Tibial artery (tissue), 4 donors: ENCODE measurements at regions not wholly inside any gene's neighbourhood (a gene's known extent, or its start where the extent isn't known, plus 50 kb on each side); places are given as distances from the start of the nearest gene placed in this dataset.
"Not testable (repeated sequence)": the region's sequence is repeated elsewhere in the genome, so short reads cannot be mapped to it uniquely, and the experiment has no call there.

Experiments used
- DNase-seq, 2 donors: peaks; one replicate each; pipeline ENCODE4 v3.0.0-alpha.2; 2019
- H3K27ac ChIP-seq, 2 donors: fragments of 200-600 bp; sonication (generic) in 1 of 2; 1 replicate in 1 of 2; 2 replicates in 1 of 2; pipeline ENCODE4 v1.5.1; 2018 to 2019; ENCODE audit warnings: mild to moderate bottlenecking in 1 of 2
- H3K27me3 ChIP-seq, 2 donors: fragments of 200-600 bp; sonication (generic) in 1 of 2; one replicate each; pipeline versions ENCODE4 v1.5.1 to v1.6.0; 2016 to 2019
- H3K36me3 ChIP-seq, 3 donors: fragments of 200-600 bp; sonication (generic) in 2 of 3; one replicate each; pipeline ENCODE4 v1.5.1; 2016 to 2019; ENCODE audit warnings: mild to moderate bottlenecking in 2 of 3
- H3K4me1 ChIP-seq, 4 donors: fragments of 200-600 bp; sonication (generic) in 2 of 4; 1 replicate in 3 of 4; 2 replicates in 1 of 4; pipeline ENCODE4 v1.5.1; 2016 to 2019
- H3K4me3 ChIP-seq, 2 donors: fragments of 200-600 bp; sonication (generic) in 1 of 2; 1 replicate in 1 of 2; 2 replicates in 1 of 2; pipeline ENCODE4 v1.5.1; 2018 to 2019; ENCODE audit warnings: mild to moderate bottlenecking in 2 of 2
- H3K9me3 ChIP-seq, 3 donors: fragments of 200-600 bp; sonication (generic) in 1 of 3; one replicate each; pipeline ENCODE4 v1.5.1; 2016 to 2019
- intact Hi-C: fragments of 100-400 bp; cut with DNase I; formaldehyde crosslinking; loops from one replicate; pipeline ENCODE4 v1.15.0; 2023; ENCODE audit warnings: low total_unique reads
- TF ChIP-seq, protein P1 (sequence below), 2 experiments: fragments of 200-600 bp in 1 of 2; fragments of 450-650 bp in 1 of 2; IDR thresholded peaks; one replicate each; pipeline ENCODE4 v1.5.1; 2017 to 2019; ENCODE audit warnings: antibody characterized with exemption in 2 of 2, mild to moderate bottlenecking in 1 of 2, moderate library complexity in 1 of 2

DNA sequence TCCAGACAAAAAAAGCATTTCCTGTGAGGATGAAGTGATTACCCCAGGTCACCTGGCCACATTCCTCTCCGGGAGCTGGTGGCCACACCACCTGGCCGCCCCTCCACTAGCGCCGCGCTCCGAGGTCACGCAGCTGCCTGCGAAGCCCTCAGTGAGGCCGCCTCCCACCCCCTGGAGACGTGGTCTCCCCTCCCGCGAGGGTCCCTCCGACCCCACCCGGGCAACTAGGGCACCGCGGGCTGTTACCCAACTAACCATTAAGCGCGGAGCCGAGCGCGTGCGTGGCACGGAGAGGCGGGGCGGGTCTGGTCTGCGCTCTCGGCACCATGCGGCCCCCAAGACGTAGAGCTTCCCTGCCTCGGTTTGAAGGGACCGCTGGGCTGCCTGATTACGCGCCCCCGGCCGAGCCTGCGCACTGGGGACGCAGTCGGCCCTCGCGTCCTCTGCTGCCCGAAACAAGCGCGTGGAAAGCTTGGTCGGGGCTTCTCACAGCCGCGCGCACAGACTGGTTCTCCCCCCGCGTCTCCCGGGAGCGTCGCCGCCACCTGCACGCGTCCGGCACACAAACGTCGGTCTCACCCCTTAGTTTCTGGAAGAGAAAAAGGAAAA lies 106.5 kb downstream of the SLC16A1 start:
- TF ChIP-seq, protein P1, sequence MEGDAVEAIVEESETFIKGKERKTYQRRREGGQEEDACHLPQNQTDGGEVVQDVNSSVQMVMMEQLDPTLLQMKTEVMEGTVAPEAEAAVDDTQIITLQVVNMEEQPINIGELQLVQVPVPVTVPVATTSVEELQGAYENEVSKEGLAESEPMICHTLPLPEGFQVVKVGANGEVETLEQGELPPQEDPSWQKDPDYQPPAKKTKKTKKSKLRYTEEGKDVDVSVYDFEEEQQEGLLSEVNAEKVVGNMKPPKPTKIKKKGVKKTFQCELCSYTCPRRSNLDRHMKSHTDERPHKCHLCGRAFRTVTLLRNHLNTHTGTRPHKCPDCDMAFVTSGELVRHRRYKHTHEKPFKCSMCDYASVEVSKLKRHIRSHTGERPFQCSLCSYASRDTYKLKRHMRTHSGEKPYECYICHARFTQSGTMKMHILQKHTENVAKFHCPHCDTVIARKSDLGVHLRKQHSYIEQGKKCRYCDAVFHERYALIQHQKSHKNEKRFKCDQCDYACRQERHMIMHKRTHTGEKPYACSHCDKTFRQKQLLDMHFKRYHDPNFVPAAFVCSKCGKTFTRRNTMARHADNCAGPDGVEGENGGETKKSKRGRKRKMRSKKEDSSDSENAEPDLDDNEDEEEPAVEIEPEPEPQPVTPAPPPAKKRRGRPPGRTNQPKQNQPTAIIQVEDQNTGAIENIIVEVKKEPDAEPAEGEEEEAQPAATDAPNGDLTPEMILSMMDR (IDR thresholded peaks at IDR 0.05): no peak
- H3K27ac ChIP-seq: no peak overlapping the region

DNA sequence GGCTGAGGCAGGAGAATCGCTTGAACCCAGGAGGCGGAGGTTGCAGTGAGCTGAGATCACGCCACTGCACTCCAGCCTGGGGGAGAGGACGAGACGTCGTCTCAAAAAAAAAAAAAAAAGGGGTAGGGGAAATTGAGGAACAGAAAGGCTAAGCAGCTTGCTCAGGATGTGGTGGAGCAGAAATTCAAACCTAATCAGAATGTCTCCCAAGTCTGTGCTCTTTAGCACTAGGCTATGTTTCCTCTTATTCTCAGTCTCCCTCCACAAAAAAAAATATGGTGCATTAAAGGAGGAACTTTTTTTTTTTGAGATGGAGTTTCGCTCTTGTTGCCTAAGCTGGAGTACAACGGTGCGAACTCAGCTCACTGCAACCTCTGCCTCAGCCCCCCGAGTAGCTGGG lies 114.2 kb downstream of the SLC16A1 start:
- no peaks in the 10 kb centered on the region for H3K9me3 ChIP-seq
- H3K36me3 ChIP-seq: no peaks in the 10 kb centered on the region
- DNase-seq: no peak
- no peaks in the 10 kb centered on the region for H3K4me1 ChIP-seq
- no peak overlapping the region for H3K27ac ChIP-seq
- intact Hi-C loops: no loop called here
- no peak overlapping the region for H3K4me3 ChIP-seq
- no peaks in the 10 kb centered on the region for H3K27me3 ChIP-seq
- TF ChIP-seq, protein P1 (IDR thresholded peaks at IDR 0.05): no peak

More for the DNA sequence above, 106.5 kb downstream of the SLC16A1 start:
- peaks cover 0 to 37% of the 10 kb centered on the region in 2 donors for H3K27me3 ChIP-seq
- H3K36me3 ChIP-seq: no peaks in the 10 kb centered on the region
- peaks cover 0 to 13% (median 6%) of the 10 kb centered on the region in 4 donors for H3K4me1 ChIP-seq
- DNase-seq: no peak
- H3K9me3 ChIP-seq: no peaks in the 10 kb centered on the region
- peak overlapping the region; percentile 31 to 37 for H3K4me3 ChIP-seq
- intact Hi-C loops: no loop called here

DNA sequence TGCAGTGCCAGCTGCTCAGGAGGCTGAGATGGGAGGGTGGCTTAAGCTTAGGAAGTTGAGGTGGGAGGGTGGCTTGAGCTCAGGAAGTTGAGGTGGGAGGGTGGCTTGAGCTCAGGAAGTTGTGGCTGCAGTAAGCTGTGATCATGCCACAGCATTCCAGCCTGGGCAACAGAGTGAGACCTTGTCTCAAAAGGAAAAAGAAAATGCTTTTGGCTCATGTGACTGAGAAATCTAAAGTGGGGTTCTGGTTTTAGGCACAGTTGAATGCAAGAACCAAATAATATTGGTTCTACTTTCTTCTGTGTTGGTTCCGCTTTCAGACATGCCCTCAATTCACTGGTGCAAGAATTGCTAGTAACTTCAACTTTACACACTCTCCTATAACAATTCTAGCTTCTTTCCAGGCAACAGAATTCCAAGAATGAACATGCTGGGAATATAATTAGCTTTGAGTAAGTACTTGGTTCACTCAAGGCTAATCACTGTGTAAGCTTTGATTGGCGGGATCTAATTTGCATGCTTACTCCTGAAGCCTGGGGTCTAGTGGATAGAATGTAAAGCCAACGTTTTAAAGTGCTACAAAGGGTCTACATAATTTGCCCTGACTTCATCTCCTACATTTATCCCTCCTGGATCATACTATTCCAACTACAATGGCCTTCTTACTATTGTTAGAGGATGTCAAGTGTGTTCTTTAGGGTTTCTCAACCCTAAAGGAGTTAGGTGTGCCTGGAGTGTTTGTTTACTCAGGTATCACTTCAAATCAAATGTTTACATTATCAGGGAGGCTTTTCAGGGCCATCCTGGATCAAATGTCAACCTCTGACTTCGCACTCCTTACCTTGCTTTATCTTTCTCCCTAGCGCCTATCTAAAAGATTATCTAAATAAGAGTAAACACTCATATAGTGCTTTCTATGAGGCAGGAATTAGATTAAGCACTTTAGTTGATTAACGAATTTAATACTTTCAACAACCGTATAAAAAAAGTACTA lies 115.1 kb downstream of the SLC16A1 start:
- Histone ChIP-seq H3K9me3 (no peaks in the 10 kb centered on the region), H3K27me3 (no peaks in the 10 kb centered on the region), H3K36me3 (no peaks in the 10 kb centered on the region), H3K27ac (no peak overlapping the region), H3K4me1 (no peaks in the 10 kb centered on the region), H3K4me3 (no peak overlapping the region)
- no peak for DNase-seq
- intact Hi-C loops: no loop called here
- TF ChIP-seq, protein P1 (IDR thresholded peaks at IDR 0.05): no peak

DNA sequence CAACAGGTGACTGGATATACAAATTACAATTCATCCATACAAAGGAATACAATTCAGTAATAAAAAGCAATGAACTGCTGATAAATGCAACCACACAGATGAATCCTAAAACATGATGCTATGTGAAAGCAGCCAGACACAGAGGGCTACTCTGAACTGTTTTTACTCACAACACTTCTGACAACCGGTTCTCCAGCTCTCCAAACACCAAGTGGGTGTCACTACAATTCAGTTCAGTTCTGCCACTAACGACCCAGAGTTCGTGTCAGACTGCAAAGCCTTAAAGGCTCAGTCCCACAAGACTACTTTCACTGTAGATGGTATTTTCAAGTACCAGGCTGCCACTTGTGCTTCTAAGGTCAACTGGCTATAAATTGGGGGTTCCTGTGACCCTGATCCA lies 119.4 kb downstream of the SLC16A1 start:
- Histone ChIP-seq H3K36me3 (no peaks in the 10 kb centered on the region), H3K4me1 (no peaks in the 10 kb centered on the region), H3K4me3 (no peak overlapping the region), H3K9me3 (no peaks in the 10 kb centered on the region), H3K27ac (no peak overlapping the region), H3K27me3 (no peaks in the 10 kb centered on the region)
- intact Hi-C loops: no loop called here
- TF ChIP-seq, protein P1 (IDR thresholded peaks at IDR 0.05): no peak
- no peak for DNase-seq

DNA sequence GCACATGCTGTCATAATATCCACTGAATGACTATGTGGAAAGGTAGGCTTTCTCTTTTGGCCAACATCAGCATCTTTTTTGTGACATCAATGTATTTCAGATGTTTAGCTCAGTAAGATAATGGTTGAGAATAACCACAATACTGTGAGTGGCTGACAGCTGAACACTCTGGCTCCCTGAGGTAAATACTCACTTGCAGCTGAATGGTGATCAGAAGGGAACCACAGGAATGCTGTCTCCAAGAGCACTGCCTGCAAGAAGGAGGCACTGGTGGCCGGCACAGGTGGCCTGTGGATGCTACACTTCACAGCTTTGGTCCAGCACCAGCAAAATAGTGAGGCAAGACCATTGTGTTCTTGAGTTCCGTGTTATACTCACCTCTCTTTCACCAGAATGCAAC lies 118.7 kb upstream of the PPM1J start:
- Histone ChIP-seq H3K27ac (no peak overlapping the region), H3K4me1 (no peaks in the 10 kb centered on the region), H3K27me3 (no peaks in the 10 kb centered on the region), H3K9me3 (no peaks in the 10 kb centered on the region), H3K36me3 (no peaks in the 10 kb centered on the region), H3K4me3 (no peak overlapping the region)
- intact Hi-C loops: no loop called here
- no peak for DNase-seq
- TF ChIP-seq, protein P1 (IDR thresholded peaks at IDR 0.05): no peak

DNA sequence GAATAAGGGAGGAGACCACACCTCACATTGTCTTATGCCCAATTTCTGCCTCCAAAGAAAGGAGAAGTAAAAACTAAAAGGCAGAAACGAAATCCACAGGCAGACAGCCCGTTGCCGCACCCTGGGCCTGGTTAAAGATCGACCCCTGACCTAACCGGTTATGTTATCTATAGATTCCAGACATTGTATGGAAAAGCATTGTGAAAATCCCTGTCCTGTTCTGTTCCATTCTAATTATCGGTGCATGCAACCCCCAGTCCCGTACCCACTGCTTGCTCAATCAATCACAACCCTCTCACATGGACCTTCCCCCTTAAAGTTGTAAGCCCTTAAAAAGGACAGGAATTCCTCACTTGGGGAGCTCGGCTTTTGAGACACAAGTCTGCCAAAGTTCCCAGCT lies 117.1 kb upstream of the PPM1J start:
- H3K36me3 ChIP-seq, H3K27ac ChIP-seq, H3K9me3 ChIP-seq, H3K27me3 ChIP-seq, intact Hi-C loops, H3K4me1 ChIP-seq, DNase-seq, H3K4me3 ChIP-seq: not testable (repeated sequence)

DNA sequence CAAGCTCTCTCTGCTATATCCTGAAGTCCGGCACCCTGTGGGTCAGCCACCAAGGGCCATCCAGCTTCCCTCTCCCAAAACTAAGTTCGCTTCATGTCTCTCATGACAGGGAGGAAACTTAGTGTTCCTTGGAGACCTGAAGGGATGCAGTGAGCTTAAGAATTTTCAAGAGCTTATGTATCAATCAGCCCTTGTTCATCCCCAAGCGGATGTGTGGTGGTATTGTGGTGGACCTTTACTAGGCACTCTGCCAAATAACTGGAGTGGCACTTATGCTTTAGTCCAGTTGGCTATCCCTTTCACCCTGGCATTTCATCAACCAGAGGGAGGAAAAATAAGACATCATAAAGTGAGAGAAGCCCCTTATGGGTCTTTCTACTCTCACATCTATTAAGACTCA lies 114.6 kb upstream of the PPM1J start:
- H3K27ac ChIP-seq, H3K4me3 ChIP-seq, H3K27me3 ChIP-seq, H3K4me1 ChIP-seq, DNase-seq, intact Hi-C loops, H3K36me3 ChIP-seq, H3K9me3 ChIP-seq: not testable (repeated sequence)
